Sciatic nerve (tissue), 2 donors: ENCODE measurements at regions not wholly inside any gene's neighbourhood (a gene's known extent, or its start where the extent isn't known, plus 50 kb on each side); places are given as distances from the start of the nearest gene placed in this dataset.

ENCODE experiments used
- ATAC-seq: fragments of 200-7000 bp; cut with Tn5 transposase; one replicate; pipeline ENCODE4 v1.9.1; 2020; ENCODE audit warnings: mild to moderate bottlenecking, moderate library complexity
- DNase-seq: peaks from one replicate; pipeline ENCODE4 v3.0.0-alpha.2; 2020; ENCODE audit warnings: low spot score
- intact Hi-C: fragments of 100-400 bp; cut with DNase I; formaldehyde crosslinking; loops from one replicate; pipeline ENCODE4 v1.14.2; 2022
- donor health status: DM: no; HTN: no; CAD: no.
- donor health status: DM: no; HTN: no; CAD: no.

GRCh38 chr12:130090542-130090941 lies 71.7 kb upstream of the FZD10 start:
- intact Hi-C loops, result no loop called here
- DNase-seq, result no peak
- no peak for ATAC-seq

DNA sequence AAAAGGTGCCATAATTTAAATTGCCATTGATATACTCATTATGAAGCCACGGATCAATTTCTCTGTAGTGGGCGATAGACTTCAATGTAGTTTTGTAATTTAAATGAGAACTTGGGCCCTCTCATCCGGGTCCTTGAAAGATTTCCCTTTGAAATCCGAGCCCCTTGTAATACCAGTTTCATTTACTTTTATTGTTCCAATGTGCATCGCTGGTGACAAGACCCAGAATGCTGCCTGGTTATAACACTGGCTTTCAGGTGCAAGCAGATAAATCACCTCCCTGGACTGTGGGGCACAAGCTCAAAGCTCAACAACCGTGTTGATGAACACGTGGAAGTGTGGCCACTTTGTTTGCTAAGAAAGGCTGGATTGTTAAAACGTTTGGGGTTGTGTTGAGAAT lies 68.9 kb upstream of the FZD10 start:
- intact Hi-C loops, result no loop called here
- ATAC-seq, result no peak

GRCh38 chr12:130097342-130097741 lies 64.9 kb upstream of the FZD10 start:
- intact Hi-C loops, result no loop called here
- no peak for ATAC-seq
- DNase-seq, result no peak

More for the DNA sequence above, 68.9 kb upstream of the FZD10 start:
- no peak for DNase-seq

- DNase-seq, result no peak
- intact Hi-C loops, result no loop called here
- ATAC-seq, result no peak
These were observed 64.4 kb upstream of the FZD10 start for GRCh38 chr12:130097798-130098255.

GRCh38 chr12:130098301-130099005 lies 63.8 kb upstream of the FZD10 start:
- DNase-seq (no peak), ATAC-seq (no peak)

GRCh38 chr12:130100634-130101362 lies 61.5 kb upstream of the FZD10 start:
- no peak for DNase-seq
- intact Hi-C loops, result no loop called here
- ATAC-seq, result no peak

More at GRCh38 chr12:130098301-130099005, 63.8 kb upstream of the FZD10 start:
- intact Hi-C loops, result no loop called here

- intact Hi-C loops, result no loop called here
- ATAC-seq, result no peak
- no peak for DNase-seq
These were observed 60.9 kb upstream of the FZD10 start for GRCh38 chr12:130101370-130101769.

DNA sequence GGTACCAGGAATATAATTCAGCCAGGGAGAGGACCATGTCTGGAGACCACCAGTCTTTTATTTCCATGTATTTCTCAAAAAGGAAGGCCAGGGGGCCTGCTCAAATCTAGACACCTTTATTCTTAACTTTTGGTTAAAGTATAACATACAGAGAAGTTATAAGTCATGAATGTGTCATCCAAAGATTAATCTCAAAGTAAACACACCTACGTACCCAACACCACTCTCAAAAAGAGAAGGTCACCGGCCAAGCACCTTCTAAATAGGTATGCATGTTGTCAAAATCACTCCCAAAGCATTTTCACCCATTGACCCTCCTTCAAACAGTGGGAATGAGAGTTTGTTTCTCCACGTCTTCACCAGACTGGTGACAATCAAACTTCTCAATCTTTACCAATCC lies 60.0 kb upstream of the FZD10 start:
- no peak for DNase-seq
- intact Hi-C loops, result no loop called here
- no peak for ATAC-seq

GRCh38 chr12:130104571-130105106 lies 57.6 kb upstream of the FZD10 start:
- DNase-seq, result no peak
- peak; percentile 74 for ATAC-seq
- intact Hi-C loops, result no loop called here

DNA sequence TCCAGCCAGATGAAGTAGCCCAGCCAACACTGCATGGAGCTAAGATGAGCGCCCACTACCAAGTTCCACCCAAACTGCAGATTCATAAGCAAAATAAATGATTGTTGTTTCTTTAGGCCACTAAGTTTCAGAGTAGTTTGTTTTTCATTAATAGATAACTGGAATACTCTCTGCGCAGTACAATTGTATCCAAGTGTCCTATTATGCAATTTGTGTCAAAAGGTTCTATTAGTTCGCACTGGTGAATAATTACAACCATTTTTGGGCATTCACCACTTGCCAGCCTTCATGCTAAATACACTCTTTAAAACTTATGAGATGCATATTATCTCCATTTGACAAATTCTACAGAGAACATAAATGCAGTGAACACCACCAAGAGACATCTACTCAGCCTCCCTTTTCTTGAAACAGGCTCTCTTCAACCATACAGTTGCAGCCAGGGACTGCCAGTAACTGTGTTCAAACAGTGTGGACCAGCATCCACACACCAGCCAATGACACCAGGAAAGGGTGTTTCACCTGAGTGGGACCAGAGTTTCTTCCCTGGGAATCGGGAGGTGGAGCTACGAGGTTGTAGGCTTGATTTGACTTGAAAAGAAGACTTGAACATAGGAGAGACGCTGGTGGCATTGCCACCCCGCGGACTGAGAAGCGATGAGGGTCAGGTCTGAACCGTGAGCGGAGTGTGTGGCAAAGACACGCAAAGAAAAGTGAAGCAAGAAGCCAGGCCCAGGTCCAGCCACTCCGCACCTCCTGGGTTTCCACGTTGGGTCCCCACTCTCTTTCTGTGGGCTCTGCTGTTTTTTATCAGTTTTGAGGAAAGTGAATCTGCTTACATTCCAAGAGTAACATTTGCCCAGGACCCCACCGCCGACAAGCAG lies 53.0 kb upstream of the FZD10 start:
- intact Hi-C loops, result no loop called here
- ATAC-seq (no peak), DNase-seq (no peak)

DNA sequence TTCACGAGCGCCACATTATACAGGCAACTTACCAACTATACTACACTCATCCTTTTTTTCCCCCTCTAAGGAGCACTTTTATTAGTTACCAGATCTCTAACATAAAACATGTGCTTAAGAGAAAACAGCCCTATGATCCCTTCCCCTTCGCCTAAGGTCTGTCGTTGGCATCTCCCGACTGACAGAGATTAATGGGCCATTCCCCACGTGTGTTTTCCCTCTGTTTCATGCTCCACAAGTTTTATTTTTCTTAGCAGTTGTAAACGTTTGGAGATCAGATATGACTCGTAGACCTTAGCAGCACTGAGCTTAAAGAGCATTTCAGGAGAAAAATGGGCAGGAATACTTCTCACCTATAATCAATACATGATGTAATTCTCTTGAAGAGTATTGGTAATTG lies 51.4 kb upstream of the FZD10 start:
- DNase-seq, result no peak
- intact Hi-C loops, result no loop called here
- ATAC-seq, result no peak

DNA sequence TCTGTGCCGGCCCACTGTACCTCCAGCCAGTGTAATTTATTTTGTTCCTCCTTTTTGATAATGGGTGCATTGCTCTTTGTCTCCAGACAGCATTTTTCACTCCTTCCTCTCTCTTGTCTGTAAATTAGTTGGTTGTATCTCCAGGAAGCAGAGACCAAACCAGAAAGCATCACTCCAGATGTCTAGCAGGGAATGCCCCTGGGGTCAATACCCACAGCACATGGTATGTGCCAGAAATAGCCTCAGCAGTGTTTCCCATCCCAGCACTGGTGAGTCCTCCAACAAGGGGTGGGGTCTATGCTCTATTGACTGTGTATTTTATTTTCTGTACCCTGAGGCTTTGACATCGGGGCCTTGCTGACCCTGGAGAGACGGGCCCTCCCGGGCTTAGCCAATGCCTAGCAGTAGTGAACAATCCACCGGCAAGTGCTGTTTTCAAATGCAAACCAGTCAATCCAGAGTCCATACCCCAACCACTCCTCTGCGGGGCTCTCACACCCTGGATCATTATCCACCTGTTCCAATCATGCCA lies 50.2 kb upstream of the FZD10 start:
- intact Hi-C loops, result no loop called here
- DNase-seq (no peak), ATAC-seq (no peak)
